GM23338 (cell line): ENCODE measurements at regions not wholly inside any gene's neighbourhood (a gene's known extent, or its start where the extent isn't known, plus 50 kb on each side); places are given as distances from the start of the nearest gene placed in this dataset.
A peak's percentile ranks its signal among the peaks of the same experiment; 100 is the strongest.

Source experiments
- ATAC-seq: fragments of 200-7000 bp; cut with Tn5 transposase; 3 replicates; pipeline ENCODE4 v1.9.1; 2020
- DNase-seq: peaks from one replicate; pipeline ENCODE4 v3.0.0-alpha.2; 2015; ENCODE audit warnings: low spot score
- H2AFZ ChIP-seq: fragments of 200-600 bp; sonication (generic); 2 replicates; pipeline ENCODE4 v1.8.0; 2016; ENCODE audit warnings: antibody characterized with exemption, mild to moderate bottlenecking, moderate library complexity
- H3F3A ChIP-seq: fragments of 200-600 bp; sonication (generic); replicated peaks from 2 replicates; pipeline ENCODE4 v1.8.0; 2017; ENCODE audit warnings: antibody characterized with exemption, mixed run types, low read depth
- H3K27ac ChIP-seq: fragments of 200-600 bp; sonication (generic); 2 replicates; pipeline ENCODE4 v1.6.1; 2016; ENCODE audit warnings: low read depth
- H3K27me3 ChIP-seq: fragments of 200-600 bp; sonication (generic); 2 replicates; pipeline ENCODE4 v1.8.0; 2016; ENCODE audit warnings: mild to moderate bottlenecking, mixed run types, moderate library complexity; ENCODE audit not compliant: insufficient read depth
- H3K36me3 ChIP-seq: fragments of 200-600 bp; sonication (generic); 2 replicates; pipeline ENCODE4 v1.8.0; 2016; ENCODE audit warnings: mild to moderate bottlenecking; ENCODE audit not compliant: insufficient read depth
- H3K4me1 ChIP-seq: fragments of 200-600 bp; sonication (generic); 2 replicates; pipeline ENCODE4 v1.8.0; 2016; ENCODE audit warnings: mild to moderate bottlenecking, moderate library complexity; ENCODE audit not compliant: insufficient read depth
- H3K4me2 ChIP-seq: fragments of 200-600 bp; sonication (generic); 2 replicates; pipeline ENCODE4 v1.7.1; 2017; ENCODE audit warnings: mixed run types
- H3K4me3 ChIP-seq: fragments of 200-600 bp; sonication (generic); 2 replicates; pipeline ENCODE4 v1.6.1; 2016; ENCODE audit warnings: mixed run types
- H3K79me2 ChIP-seq: fragments of 200-600 bp; sonication (generic); replicated peaks from 2 replicates; pipeline ENCODE4 v1.8.0; 2017; ENCODE audit warnings: mild to moderate bottlenecking; ENCODE audit not compliant: insufficient read depth
- H3K9me2 ChIP-seq: fragments of 200-600 bp; sonication (generic); 2 replicates; pipeline ENCODE4 v1.8.0; 2017; ENCODE audit not compliant: insufficient read depth
- H4K20me1 ChIP-seq: fragments of 200-600 bp; sonication (generic); replicated peaks from 2 replicates; pipeline ENCODE4 v1.8.0; 2017; ENCODE audit warnings: mild to moderate bottlenecking; ENCODE audit not compliant: insufficient read depth
- H3K27ac Mint-ChIP-seq: 2 replicates; pipeline ENCODE4 v1.8.0; 2020; ENCODE audit warnings: inconsistent platforms, mild to moderate bottlenecking, moderate library complexity, mixed read lengths
- H3K27me3 Mint-ChIP-seq: 3 replicates; pipeline ENCODE4 v1.8.0; 2022; ENCODE audit warnings: low read depth, mild to moderate bottlenecking, moderate library complexity, mixed read lengths, inconsistent platforms; ENCODE audit not compliant: insufficient read depth, poor library complexity
- H3K36me3 Mint-ChIP-seq: 3 replicates; pipeline ENCODE4 v1.8.0; 2021; ENCODE audit warnings: low read depth, mild to moderate bottlenecking, inconsistent platforms, moderate library complexity, mixed read lengths
- H3K4me1 Mint-ChIP-seq: 3 replicates; pipeline ENCODE4 v1.8.0; 2020; ENCODE audit warnings: mild to moderate bottlenecking, inconsistent platforms, mixed read lengths
- H3K4me3 Mint-ChIP-seq: 3 replicates; pipeline ENCODE4 v1.8.0; 2021; ENCODE audit warnings: moderate library complexity, mild to moderate bottlenecking, inconsistent platforms, mixed read lengths
- H3K9me3 Mint-ChIP-seq: 3 replicates; pipeline ENCODE4 v1.8.0; 2020; ENCODE audit warnings: moderate library complexity, mild to moderate bottlenecking, inconsistent platforms, mixed read lengths
- CTCF ChIP-seq, 2 experiments: fragments of 200-600 bp in 1 of 2; sonication (generic) in 1 of 2; conservative IDR thresholded peaks; 2 replicates each; pipeline versions ENCODE4 v1.5.1 to v1.6.1; 2016 to 2017; ENCODE audit warnings: antibody characterized with exemption in 2 of 2, low read depth in 2 of 2, mild to moderate bottlenecking in 2 of 2, moderate library complexity in 1 of 2
- EZH2 ChIP-seq: fragments of 200-600 bp; sonication (generic); IDR thresholded peaks from one replicate; pipeline ENCODE4 v1.8.0; 2017; ENCODE audit warnings: antibody characterized with exemption, mild to moderate bottlenecking, low read depth; ENCODE audit not compliant: unreplicated experiment
- EZH2phosphoT487 ChIP-seq: fragments of 200-600 bp; sonication (generic); IDR thresholded peaks from one replicate; pipeline ENCODE4 v1.8.1; 2018; ENCODE audit warnings: antibody characterized with exemption; ENCODE audit not compliant: unreplicated experiment
- JUNB ChIP-seq: IDR thresholded peaks from one replicate; pipeline ENCODE4 v1.6.1; 2016; ENCODE audit warnings: antibody characterized with exemption; ENCODE audit not compliant: unreplicated experiment
- NANOG ChIP-seq: IDR thresholded peaks from 2 replicates; pipeline ENCODE4 v1.6.1; 2016; ENCODE audit warnings: antibody characterized with exemption, borderline replicate concordance
- STAT1 ChIP-seq: IDR thresholded peaks from one replicate; pipeline ENCODE4 v1.6.1; 2016; ENCODE audit warnings: antibody characterized with exemption; ENCODE audit not compliant: unreplicated experiment
- ZNF331 ChIP-seq: fragments of 250-450 bp; sonication (Bioruptor Pico); IDR thresholded peaks from 2 replicates; pipeline ENCODE4 v1.5.0; 2020; ENCODE audit warnings: low read depth, mild to moderate bottlenecking, moderate library complexity
- TF ChIP-seq, protein P1 (sequence below): IDR thresholded peaks from 2 replicates; pipeline ENCODE4 v1.6.1; 2016; ENCODE audit warnings: antibody characterized with exemption

GRCh38 chr7:130896051-130896881, 162.3 kb upstream of the KLF14 start:
- Histone ChIP-seq H3F3A (no peaks in the 10 kb centered on the region), H2AFZ (no peak overlapping the region), H3K27ac (peak overlapping the region; percentile 35), H4K20me1 (no peaks in the 10 kb centered on the region; the same call in 1 of the 2 replicates), H3K27me3 (no peaks in the 10 kb centered on the region), H3K36me3 (no peaks in the 10 kb centered on the region; the same call in 1 of the 2 replicates), H3K9me2 (no peaks in the 10 kb centered on the region), H3K4me1 (peaks cover 13% of the 10 kb centered on the region), H3K4me2 (no peak overlapping the region), H3K4me3 (no peak overlapping the region), H3K79me2 (no peaks in the 10 kb centered on the region; the same call in 1 of the 2 replicates)
- DNase-seq (peak; percentile 64), ATAC-seq (peak; percentile 9; the same call in 2 of the 3 replicates)
- Mint-ChIP-seq H3K27ac (peak overlapping the region; percentile 90), H3K4me3 (no peak overlapping the region; the same call in 2 of the 3 replicates), H3K9me3 (peaks cover 2% of the 10 kb centered on the region; the same call in 2 of the 3 replicates), H3K4me1 (peaks cover 42% of the 10 kb centered on the region), H3K27me3 (peaks cover 3% of the 10 kb centered on the region), H3K36me3 (peaks cover 2% of the 10 kb centered on the region; the same call in 2 of the 3 replicates)
- TF ChIP-seq STAT1 (no peak), EZH2 (no peak), NANOG (no peak), EZH2phosphoT487 (no peak), JUNB (no peak), ZNF331 (CRISPR knock-in tag) (no peak), CTCF (conservative IDR thresholded peaks at IDR 0.05; ENCODE audit: low read depth in 2 of 2) (peak; percentile 58 to 60)
- TF ChIP-seq, protein P1, sequence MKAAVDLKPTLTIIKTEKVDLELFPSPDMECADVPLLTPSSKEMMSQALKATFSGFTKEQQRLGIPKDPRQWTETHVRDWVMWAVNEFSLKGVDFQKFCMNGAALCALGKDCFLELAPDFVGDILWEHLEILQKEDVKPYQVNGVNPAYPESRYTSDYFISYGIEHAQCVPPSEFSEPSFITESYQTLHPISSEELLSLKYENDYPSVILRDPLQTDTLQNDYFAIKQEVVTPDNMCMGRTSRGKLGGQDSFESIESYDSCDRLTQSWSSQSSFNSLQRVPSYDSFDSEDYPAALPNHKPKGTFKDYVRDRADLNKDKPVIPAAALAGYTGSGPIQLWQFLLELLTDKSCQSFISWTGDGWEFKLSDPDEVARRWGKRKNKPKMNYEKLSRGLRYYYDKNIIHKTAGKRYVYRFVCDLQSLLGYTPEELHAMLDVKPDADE: no peak

GRCh38 chr7:130896898-130897514, 163.0 kb upstream of the KLF14 start:
- Histone ChIP-seq H2AFZ (no peak overlapping the region), H3K4me3 (no peak overlapping the region), H3K36me3 (no peaks in the 10 kb centered on the region; the same call in 1 of the 2 replicates), H3F3A (no peaks in the 10 kb centered on the region), H3K4me2 (no peak overlapping the region), H3K4me1 (peaks cover 17% of the 10 kb centered on the region), H3K27ac (peak overlapping the region; percentile 35), H3K27me3 (no peaks in the 10 kb centered on the region), H3K79me2 (no peaks in the 10 kb centered on the region; the same call in 1 of the 2 replicates), H3K9me2 (no peaks in the 10 kb centered on the region), H4K20me1 (no peaks in the 10 kb centered on the region; the same call in 1 of the 2 replicates)
- peaks cover 2% of the 10 kb centered on the region; the same call in 2 of the 3 replicates for H3K9me3 Mint-ChIP-seq
- peak overlapping the region; percentile 90 for H3K27ac Mint-ChIP-seq
- DNase-seq (peak; percentile 86), ATAC-seq (peak; percentile 79)
- TF ChIP-seq JUNB: no peak
- peak; percentile 85 to 96 for TF ChIP-seq CTCF (conservative IDR thresholded peaks at IDR 0.05; ENCODE audit: low read depth in 2 of 2)
- peaks cover 7% of the 10 kb centered on the region for H3K27me3 Mint-ChIP-seq
- H3K4me1 Mint-ChIP-seq: peaks cover 50% of the 10 kb centered on the region
- no peak overlapping the region; the same call in 2 of the 3 replicates for H3K4me3 Mint-ChIP-seq
- H3K36me3 Mint-ChIP-seq: peaks cover 2% of the 10 kb centered on the region; the same call in 2 of the 3 replicates
